ENCODE measurements at regions not wholly inside any gene's neighbourhood (a gene's known extent, or its start where the extent isn't known, plus 50 kb on each side); places are given as distances from the start of the nearest gene placed in this dataset.

DNA sequence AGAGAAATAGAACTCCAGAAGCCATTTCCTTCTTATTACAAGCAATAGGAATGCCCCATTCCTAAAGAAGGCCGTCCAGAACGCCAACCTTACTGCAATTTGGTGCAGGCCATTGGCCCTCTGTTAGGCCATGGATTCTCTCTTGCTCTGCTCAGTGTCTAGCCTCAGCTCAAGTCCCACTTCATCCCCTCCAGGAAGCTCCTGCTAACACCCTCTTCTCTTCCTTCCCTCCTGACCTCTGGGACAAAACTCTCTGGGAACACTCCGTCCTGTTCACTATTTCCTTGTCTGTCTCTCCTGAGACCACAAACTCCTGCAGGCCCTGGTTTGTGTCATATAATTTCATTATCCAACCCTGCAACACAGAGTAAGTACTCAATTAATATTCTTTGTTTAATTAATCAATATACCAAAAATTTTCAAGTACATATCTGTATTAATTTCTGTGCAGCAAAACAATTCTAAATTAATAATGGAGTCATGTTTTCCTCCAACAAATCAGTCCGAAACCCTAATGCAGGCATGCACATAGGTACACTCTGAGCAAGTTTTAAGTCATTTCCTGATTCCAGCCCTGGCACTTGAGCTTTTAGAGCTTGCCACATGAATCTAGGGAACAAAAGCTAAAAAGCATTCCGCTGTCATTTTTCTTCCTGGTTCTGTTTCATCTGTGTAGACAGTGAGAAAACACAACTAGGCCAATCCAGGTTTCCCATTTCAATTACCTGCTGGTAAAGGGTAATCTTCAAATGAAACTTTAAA lies 245.3 kb downstream of the SETD4 start:
- TF ChIP-seq PPARA (CRISPR knock-in tag; IDR thresholded peaks at IDR 0.05; ENCODE audit: borderline replicate concordance) = no peak
- no peak for TF ChIP-seq BACH2 (CRISPR knock-in tag; IDR thresholded peaks at IDR 0.05; ENCODE audit: borderline replicate concordance)
- no peak for TF ChIP-seq ARNTL (CRISPR knock-in tag; IDR thresholded peaks at IDR 0.05; ENCODE audit: borderline replicate concordance, low read depth)
- no peak for ATAC-seq

DNA sequence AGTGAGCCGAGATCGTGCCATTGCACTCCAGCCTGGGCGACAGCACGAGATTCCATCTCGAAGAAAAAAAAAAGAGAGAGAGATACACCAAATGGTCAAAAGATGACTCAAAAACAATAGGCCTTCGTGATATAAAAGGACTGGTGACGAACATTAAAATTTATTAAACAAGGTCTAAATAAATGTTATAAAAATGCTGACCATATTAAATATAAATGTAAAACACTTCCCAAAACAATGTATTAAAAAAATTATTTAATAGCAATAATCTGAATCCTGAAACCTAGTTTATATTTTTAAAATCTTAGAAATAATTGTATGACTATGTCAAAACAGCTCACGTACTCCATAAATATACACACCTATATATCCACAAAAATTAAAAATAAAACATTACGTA lies 247.6 kb downstream of the SETD4 start:
- no peak for ATAC-seq
- TF ChIP-seq ZFP30 (CRISPR knock-in tag; IDR thresholded peaks at IDR 0.05) (no peak), CSDC2 (CRISPR knock-in tag; IDR thresholded peaks at IDR 0.05) (no peak), PPARA (CRISPR knock-in tag; IDR thresholded peaks at IDR 0.05; ENCODE audit: borderline replicate concordance) (no peak), RARB (CRISPR knock-in tag; IDR thresholded peaks at IDR 0.05) (no peak), ZNF70 (CRISPR knock-in tag; IDR thresholded peaks at IDR 0.05) (no peak), ISL1 (CRISPR knock-in tag; IDR thresholded peaks at IDR 0.05) (no peak), ARNTL (CRISPR knock-in tag; IDR thresholded peaks at IDR 0.05; ENCODE audit: borderline replicate concordance, low read depth) (no peak), BACH2 (CRISPR knock-in tag; IDR thresholded peaks at IDR 0.05; ENCODE audit: borderline replicate concordance) (no peak), ZNF565 (CRISPR knock-in tag; conservative IDR thresholded peaks at IDR 0.05; ENCODE audit: low read depth) (no peak), ZFP3 (CRISPR knock-in tag; IDR thresholded peaks at IDR 0.05) (no peak), GLIS3 (CRISPR knock-in tag; IDR thresholded peaks at IDR 0.05) (no peak), SNAI2 (CRISPR knock-in tag; IDR thresholded peaks at IDR 0.05) (no peak), ZNF8 (CRISPR knock-in tag; IDR thresholded peaks at IDR 0.05) (no peak), OSR1 (CRISPR knock-in tag; IDR thresholded peaks at IDR 0.05) (no peak)
- TF ChIP-seq, protein P1, sequence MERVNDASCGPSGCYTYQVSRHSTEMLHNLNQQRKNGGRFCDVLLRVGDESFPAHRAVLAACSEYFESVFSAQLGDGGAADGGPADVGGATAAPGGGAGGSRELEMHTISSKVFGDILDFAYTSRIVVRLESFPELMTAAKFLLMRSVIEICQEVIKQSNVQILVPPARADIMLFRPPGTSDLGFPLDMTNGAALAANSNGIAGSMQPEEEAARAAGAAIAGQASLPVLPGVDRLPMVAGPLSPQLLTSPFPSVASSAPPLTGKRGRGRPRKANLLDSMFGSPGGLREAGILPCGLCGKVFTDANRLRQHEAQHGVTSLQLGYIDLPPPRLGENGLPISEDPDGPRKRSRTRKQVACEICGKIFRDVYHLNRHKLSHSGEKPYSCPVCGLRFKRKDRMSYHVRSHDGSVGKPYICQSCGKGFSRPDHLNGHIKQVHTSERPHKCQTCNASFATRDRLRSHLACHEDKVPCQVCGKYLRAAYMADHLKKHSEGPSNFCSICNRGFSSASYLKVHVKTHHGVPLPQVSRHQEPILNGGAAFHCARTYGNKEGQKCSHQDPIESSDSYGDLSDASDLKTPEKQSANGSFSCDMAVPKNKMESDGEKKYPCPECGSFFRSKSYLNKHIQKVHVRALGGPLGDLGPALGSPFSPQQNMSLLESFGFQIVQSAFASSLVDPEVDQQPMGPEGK (CRISPR knock-in tag; IDR thresholded peaks at IDR 0.05; ENCODE audit: borderline replicate concordance) = no peak
- TF ChIP-seq, protein P2, sequence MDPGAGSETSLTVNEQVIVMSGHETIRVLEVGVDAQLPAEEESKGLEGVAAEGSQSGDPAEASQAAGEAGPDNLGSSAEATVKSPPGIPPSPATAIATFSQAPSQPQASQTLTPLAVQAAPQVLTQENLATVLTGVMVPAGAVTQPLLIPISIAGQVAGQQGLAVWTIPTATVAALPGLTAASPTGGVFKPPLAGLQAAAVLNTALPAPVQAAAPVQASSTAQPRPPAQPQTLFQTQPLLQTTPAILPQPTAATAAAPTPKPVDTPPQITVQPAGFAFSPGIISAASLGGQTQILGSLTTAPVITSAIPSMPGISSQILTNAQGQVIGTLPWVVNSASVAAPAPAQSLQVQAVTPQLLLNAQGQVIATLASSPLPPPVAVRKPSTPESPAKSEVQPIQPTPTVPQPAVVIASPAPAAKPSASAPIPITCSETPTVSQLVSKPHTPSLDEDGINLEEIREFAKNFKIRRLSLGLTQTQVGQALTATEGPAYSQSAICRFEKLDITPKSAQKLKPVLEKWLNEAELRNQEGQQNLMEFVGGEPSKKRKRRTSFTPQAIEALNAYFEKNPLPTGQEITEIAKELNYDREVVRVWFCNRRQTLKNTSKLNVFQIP (CRISPR knock-in tag; IDR thresholded peaks at IDR 0.05; ENCODE audit: borderline replicate concordance, low read depth) = no peak
- TF ChIP-seq, protein P3, sequence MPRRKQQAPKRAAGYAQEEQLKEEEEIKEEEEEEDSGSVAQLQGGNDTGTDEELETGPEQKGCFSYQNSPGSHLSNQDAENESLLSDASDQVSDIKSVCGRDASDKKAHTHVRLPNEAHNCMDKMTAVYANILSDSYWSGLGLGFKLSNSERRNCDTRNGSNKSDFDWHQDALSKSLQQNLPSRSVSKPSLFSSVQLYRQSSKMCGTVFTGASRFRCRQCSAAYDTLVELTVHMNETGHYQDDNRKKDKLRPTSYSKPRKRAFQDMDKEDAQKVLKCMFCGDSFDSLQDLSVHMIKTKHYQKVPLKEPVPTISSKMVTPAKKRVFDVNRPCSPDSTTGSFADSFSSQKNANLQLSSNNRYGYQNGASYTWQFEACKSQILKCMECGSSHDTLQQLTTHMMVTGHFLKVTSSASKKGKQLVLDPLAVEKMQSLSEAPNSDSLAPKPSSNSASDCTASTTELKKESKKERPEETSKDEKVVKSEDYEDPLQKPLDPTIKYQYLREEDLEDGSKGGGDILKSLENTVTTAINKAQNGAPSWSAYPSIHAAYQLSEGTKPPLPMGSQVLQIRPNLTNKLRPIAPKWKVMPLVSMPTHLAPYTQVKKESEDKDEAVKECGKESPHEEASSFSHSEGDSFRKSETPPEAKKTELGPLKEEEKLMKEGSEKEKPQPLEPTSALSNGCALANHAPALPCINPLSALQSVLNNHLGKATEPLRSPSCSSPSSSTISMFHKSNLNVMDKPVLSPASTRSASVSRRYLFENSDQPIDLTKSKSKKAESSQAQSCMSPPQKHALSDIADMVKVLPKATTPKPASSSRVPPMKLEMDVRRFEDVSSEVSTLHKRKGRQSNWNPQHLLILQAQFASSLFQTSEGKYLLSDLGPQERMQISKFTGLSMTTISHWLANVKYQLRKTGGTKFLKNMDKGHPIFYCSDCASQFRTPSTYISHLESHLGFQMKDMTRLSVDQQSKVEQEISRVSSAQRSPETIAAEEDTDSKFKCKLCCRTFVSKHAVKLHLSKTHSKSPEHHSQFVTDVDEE (CRISPR knock-in tag; IDR thresholded peaks at IDR 0.05) = no peak

DNA sequence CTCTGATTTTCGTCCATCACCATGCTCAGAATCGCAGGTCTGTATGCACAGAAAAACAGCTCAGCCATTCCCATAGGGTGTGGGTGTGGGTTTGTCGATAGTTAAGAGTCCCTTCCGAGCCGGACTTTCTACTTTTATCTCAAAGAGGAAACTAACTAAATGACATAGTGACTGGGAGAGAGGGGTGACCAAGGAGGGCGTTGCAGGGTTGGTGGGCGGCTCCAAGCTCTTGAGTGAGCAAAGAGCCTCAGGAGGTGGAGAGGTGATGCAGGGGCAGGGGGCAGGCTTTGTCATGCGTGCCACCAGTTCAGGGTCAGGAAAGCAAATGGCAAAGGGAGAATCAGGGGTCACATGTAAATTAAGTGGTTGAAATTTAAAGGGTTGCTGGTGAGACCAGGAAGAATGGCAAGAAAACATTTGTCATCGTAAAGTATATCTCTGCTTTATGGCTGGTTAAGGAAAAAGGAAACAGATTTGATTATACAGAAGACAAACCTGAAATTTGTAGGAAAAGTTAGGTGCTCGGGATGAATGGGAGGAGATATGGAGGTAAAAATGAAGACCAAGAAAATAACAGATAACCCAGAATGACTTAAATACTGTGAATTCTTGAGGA lies 249.0 kb downstream of the SETD4 start:
- ATAC-seq = no peak
- no peak for TF ChIP-seq ZC3H10 (CRISPR knock-in tag; IDR thresholded peaks at IDR 0.05)
- TF ChIP-seq, protein P1 (CRISPR knock-in tag; IDR thresholded peaks at IDR 0.05; ENCODE audit: borderline replicate concordance) = no peak
- TF ChIP-seq, protein P4, sequence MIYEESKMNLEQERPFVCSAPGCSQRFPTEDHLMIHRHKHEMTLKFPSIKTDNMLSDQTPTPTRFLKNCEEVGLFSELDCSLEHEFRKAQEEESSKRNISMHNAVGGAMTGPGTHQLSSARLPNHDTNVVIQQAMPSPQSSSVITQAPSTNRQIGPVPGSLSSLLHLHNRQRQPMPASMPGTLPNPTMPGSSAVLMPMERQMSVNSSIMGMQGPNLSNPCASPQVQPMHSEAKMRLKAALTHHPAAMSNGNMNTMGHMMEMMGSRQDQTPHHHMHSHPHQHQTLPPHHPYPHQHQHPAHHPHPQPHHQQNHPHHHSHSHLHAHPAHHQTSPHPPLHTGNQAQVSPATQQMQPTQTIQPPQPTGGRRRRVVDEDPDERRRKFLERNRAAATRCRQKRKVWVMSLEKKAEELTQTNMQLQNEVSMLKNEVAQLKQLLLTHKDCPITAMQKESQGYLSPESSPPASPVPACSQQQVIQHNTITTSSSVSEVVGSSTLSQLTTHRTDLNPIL (CRISPR knock-in tag; IDR thresholded peaks at IDR 0.05; ENCODE audit: low read depth) = no peak
- no peak for TF ChIP-seq PPARA (CRISPR knock-in tag; IDR thresholded peaks at IDR 0.05; ENCODE audit: borderline replicate concordance)
- TF ChIP-seq, protein P2 (CRISPR knock-in tag; IDR thresholded peaks at IDR 0.05; ENCODE audit: borderline replicate concordance, low read depth) = no peak
- TF ChIP-seq, protein P5, sequence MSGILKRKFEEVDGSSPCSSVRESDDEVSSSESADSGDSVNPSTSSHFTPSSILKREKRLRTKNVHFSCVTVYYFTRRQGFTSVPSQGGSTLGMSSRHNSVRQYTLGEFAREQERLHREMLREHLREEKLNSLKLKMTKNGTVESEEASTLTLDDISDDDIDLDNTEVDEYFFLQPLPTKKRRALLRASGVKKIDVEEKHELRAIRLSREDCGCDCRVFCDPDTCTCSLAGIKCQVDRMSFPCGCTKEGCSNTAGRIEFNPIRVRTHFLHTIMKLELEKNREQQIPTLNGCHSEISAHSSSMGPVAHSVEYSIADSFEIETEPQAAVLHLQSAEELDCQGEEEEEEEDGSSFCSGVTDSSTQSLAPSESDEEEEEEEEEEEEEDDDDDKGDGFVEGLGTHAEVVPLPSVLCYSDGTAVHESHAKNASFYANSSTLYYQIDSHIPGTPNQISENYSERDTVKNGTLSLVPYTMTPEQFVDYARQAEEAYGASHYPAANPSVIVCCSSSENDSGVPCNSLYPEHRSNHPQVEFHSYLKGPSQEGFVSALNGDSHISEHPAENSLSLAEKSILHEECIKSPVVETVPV (CRISPR knock-in tag; IDR thresholded peaks at IDR 0.05) = no peak
- no peak for TF ChIP-seq GLIS3 (CRISPR knock-in tag; IDR thresholded peaks at IDR 0.05)
- no peak for TF ChIP-seq CSDC2 (CRISPR knock-in tag; IDR thresholded peaks at IDR 0.05)
- no peak for TF ChIP-seq ARNTL (CRISPR knock-in tag; IDR thresholded peaks at IDR 0.05; ENCODE audit: borderline replicate concordance, low read depth)
- TF ChIP-seq ZFP3 (CRISPR knock-in tag; IDR thresholded peaks at IDR 0.05) = no peak
- TF ChIP-seq SNAI2 (CRISPR knock-in tag; IDR thresholded peaks at IDR 0.05) = no peak
- no peak for TF ChIP-seq BACH2 (CRISPR knock-in tag; IDR thresholded peaks at IDR 0.05; ENCODE audit: borderline replicate concordance)
- no peak for TF ChIP-seq ZFP30 (CRISPR knock-in tag; IDR thresholded peaks at IDR 0.05)
- no peak for TF ChIP-seq ESRRG (CRISPR knock-in tag; IDR thresholded peaks at IDR 0.05)

All from SK-N-SH treated with all-trans-retinoic acid at 6 μM for 48 hours (cell line).